ENCODE measurements at regions not wholly inside any gene's neighbourhood (a gene's known extent, or its start where the extent isn't known, plus 50 kb on each side); places are given as distances from the start of the nearest gene placed in this dataset.

DNA sequence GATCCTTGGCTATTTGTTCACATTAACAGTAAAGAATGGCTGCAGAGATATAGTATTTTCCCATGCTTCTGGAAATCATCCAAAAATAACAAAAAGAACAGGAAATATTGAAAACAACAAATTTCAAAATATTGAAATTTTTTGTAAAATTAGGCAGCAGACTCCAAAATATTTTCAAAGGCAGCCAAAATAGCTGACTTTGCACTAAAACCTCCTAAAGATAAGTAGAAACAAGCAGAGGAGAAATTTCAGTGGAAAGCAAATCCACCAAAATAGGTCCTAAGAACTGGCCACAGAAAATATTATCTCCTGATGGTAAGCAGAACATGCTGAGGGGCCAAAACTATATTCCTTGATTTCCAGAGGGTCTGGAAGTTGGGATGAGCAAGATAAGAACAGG is 456.3 kb upstream of the DMAC1 start:
- intact Hi-C loops (cut with DNase I; ENCODE audit: low total_unique reads): no loop called here
- in situ Hi-C loops (cut with MboI; ENCODE audit: low sequenced_read_pairs in 4 of 4): loop anchor here in 1 of 4 donors (10.0 kb wide), 1 partner anchor 61 kb away; no protein-coding TSS in a partner anchor
- TF ChIP-seq POLR2A (IDR thresholded peaks at IDR 0.05): no peak
- no peak for TF ChIP-seq CTCF (IDR thresholded peaks at IDR 0.05 in 4 of 5, conservative IDR thresholded peaks at IDR 0.05 in 1 of 5)
- H3K4me1 ChIP-seq: no peaks in the 10 kb centered on the region
- no peaks in the 10 kb centered on the region for H3K27me3 ChIP-seq
- no peak for DNase-seq
- no peak overlapping the region for H3K27ac ChIP-seq
- no peaks in the 10 kb centered on the region for H3K9me3 ChIP-seq
- no peaks in the 10 kb centered on the region for H3K36me3 ChIP-seq
- no peak for ATAC-seq
- H3K4me3 ChIP-seq: no peak overlapping the region

- no peak overlapping the region for H3K27ac ChIP-seq
- no peaks in the 10 kb centered on the region for H3K27me3 ChIP-seq
- DNase-seq (no peak), ATAC-seq (no peak)
- no peaks in the 10 kb centered on the region for H3K4me1 ChIP-seq
- no peaks in the 10 kb centered on the region for H3K9me3 ChIP-seq
- no peak overlapping the region for H3K4me3 ChIP-seq
- in situ Hi-C loops (cut with MboI; ENCODE audit: low sequenced_read_pairs in 4 of 4): loop anchor here in 1 of 4 donors (10.0 kb wide), 1 partner anchor 60 kb away; no protein-coding TSS in a partner anchor
- no peak for TF ChIP-seq CTCF (IDR thresholded peaks at IDR 0.05 in 4 of 5, conservative IDR thresholded peaks at IDR 0.05 in 1 of 5)
- TF ChIP-seq POLR2A (IDR thresholded peaks at IDR 0.05): no peak
- H3K36me3 ChIP-seq: no peaks in the 10 kb centered on the region
- intact Hi-C loops (cut with DNase I; ENCODE audit: low total_unique reads): no loop called here
Observed at GRCh38 chr9:8254541-8254940, 455.0 kb upstream of the DMAC1 start.

DNA sequence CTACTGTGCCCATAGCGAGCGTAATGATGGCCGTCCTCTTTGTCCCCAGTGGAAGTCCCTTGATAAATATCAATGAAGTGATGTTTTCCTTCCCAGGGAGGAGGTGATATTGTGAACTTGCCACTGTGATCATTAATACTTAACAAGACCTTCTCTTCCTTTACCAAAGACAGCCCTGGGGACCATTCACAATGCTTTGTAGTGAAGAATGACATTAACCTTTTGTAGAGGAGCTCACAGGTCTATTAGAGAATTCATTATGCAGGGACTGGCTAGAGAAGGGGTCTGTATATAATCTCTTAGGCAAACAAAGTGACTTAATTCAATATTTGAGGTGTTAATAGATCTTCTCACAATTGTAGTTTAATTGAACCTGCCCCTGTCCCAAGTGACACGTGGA is 452.9 kb upstream of the DMAC1 start:
- Histone ChIP-seq H3K4me3 (no peak overlapping the region), H3K27ac (no peak overlapping the region), H3K4me1 (no peaks in the 10 kb centered on the region), H3K9me3 (no peaks in the 10 kb centered on the region), H3K36me3 (no peaks in the 10 kb centered on the region), H3K27me3 (no peaks in the 10 kb centered on the region)
- TF ChIP-seq CTCF (IDR thresholded peaks at IDR 0.05 in 4 of 5, conservative IDR thresholded peaks at IDR 0.05 in 1 of 5): no peak
- no peak for TF ChIP-seq POLR2A (IDR thresholded peaks at IDR 0.05)
- intact Hi-C loops (cut with DNase I; ENCODE audit: low total_unique reads): no loop called here
- in situ Hi-C loops (cut with MboI; ENCODE audit: low sequenced_read_pairs in 4 of 4): loop anchor here in 1 of 4 donors (10.0 kb wide), 1 partner anchor 58 kb away; no protein-coding TSS in a partner anchor
- DNase-seq (no peak), ATAC-seq (no peak)

DNA sequence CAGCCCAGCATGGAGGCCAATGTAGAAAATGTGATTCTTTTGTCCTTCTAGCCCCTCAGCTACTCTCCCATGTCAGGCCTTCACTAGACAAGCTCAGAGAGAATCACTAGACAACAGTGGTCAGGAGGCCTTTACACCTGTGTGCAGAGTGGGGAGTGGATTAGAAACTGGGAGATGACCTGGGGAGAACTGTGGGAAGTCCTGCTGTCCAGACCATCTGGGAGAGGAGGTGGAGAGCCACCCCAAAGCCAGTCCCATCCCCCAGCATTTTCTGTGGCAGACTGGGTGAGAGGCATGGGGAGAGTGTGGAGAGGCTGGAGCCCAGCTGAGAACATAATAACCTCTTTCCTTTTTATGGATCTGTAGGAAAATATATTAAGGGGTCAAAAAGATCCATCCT is 452.0 kb upstream of the DMAC1 start:
- no peak for TF ChIP-seq CTCF (IDR thresholded peaks at IDR 0.05 in 4 of 5, conservative IDR thresholded peaks at IDR 0.05 in 1 of 5)
- no peak for TF ChIP-seq POLR2A (IDR thresholded peaks at IDR 0.05)

GRCh38 chr9:8244505-8245092 is 445.0 kb upstream of the DMAC1 start:
- intact Hi-C loops (cut with DNase I; ENCODE audit: low total_unique reads) (no loop called here), in situ Hi-C loops (cut with MboI; ENCODE audit: low sequenced_read_pairs in 4 of 4) (no loop called here)
- H3K36me3 ChIP-seq: no peaks in the 10 kb centered on the region

More for the DNA sequence above, 452.0 kb upstream of the DMAC1 start:
- Histone ChIP-seq H3K9me3 (no peaks in the 10 kb centered on the region), H3K4me1 (no peaks in the 10 kb centered on the region), H3K36me3 (no peaks in the 10 kb centered on the region), H3K4me3 (no peak overlapping the region), H3K27me3 (no peaks in the 10 kb centered on the region), H3K27ac (no peak overlapping the region)
- ATAC-seq (no peak), DNase-seq (no peak)
- in situ Hi-C loops (cut with MboI; ENCODE audit: low sequenced_read_pairs in 4 of 4): loop anchor here in 1 of 4 donors (10.0 kb wide), 1 partner anchor 57 kb away; no protein-coding TSS in a partner anchor
- intact Hi-C loops (cut with DNase I; ENCODE audit: low total_unique reads): no loop called here

More at GRCh38 chr9:8244505-8245092, 445.0 kb upstream of the DMAC1 start:
- TF ChIP-seq POLR2A (IDR thresholded peaks at IDR 0.05) (no peak), CTCF (IDR thresholded peaks at IDR 0.05 in 4 of 5, conservative IDR thresholded peaks at IDR 0.05 in 1 of 5) (no peak)
- Histone ChIP-seq H3K27me3 (no peaks in the 10 kb centered on the region), H3K4me3 (no peak overlapping the region), H3K27ac (no peak overlapping the region), H3K4me1 (no peaks in the 10 kb centered on the region), H3K9me3 (no peaks in the 10 kb centered on the region)
- DNase-seq (no peak), ATAC-seq (no peak)

Data from gastrocnemius medialis (tissue), 4 donors.